GM23338 (cell line): ENCODE measurements at regions not wholly inside any gene's neighbourhood (a gene's known extent, or its start where the extent isn't known, plus 50 kb on each side); places are given as distances from the start of the nearest gene placed in this dataset.

Experiments used
- ATAC-seq: fragments of 200-7000 bp; cut with Tn5 transposase; 3 replicates; pipeline ENCODE4 v1.9.1; 2020
- DNase-seq: peaks from one replicate; pipeline ENCODE4 v3.0.0-alpha.2; 2015; ENCODE audit warnings: low spot score
- H2AFZ ChIP-seq: fragments of 200-600 bp; sonication (generic); 2 replicates; pipeline ENCODE4 v1.8.0; 2016; ENCODE audit warnings: antibody characterized with exemption, mild to moderate bottlenecking, moderate library complexity
- H3F3A ChIP-seq: fragments of 200-600 bp; sonication (generic); replicated peaks from 2 replicates; pipeline ENCODE4 v1.8.0; 2017; ENCODE audit warnings: antibody characterized with exemption, mixed run types, low read depth
- H3K27ac ChIP-seq: fragments of 200-600 bp; sonication (generic); 2 replicates; pipeline ENCODE4 v1.6.1; 2016; ENCODE audit warnings: low read depth
- H3K27me3 ChIP-seq: fragments of 200-600 bp; sonication (generic); 2 replicates; pipeline ENCODE4 v1.8.0; 2016; ENCODE audit warnings: mild to moderate bottlenecking, mixed run types, moderate library complexity; ENCODE audit not compliant: insufficient read depth
- H3K36me3 ChIP-seq: fragments of 200-600 bp; sonication (generic); 2 replicates; pipeline ENCODE4 v1.8.0; 2016; ENCODE audit warnings: mild to moderate bottlenecking; ENCODE audit not compliant: insufficient read depth
- H3K4me1 ChIP-seq: fragments of 200-600 bp; sonication (generic); 2 replicates; pipeline ENCODE4 v1.8.0; 2016; ENCODE audit warnings: mild to moderate bottlenecking, moderate library complexity; ENCODE audit not compliant: insufficient read depth
- H3K4me2 ChIP-seq: fragments of 200-600 bp; sonication (generic); 2 replicates; pipeline ENCODE4 v1.7.1; 2017; ENCODE audit warnings: mixed run types
- H3K4me3 ChIP-seq: fragments of 200-600 bp; sonication (generic); 2 replicates; pipeline ENCODE4 v1.6.1; 2016; ENCODE audit warnings: mixed run types
- H3K79me2 ChIP-seq: fragments of 200-600 bp; sonication (generic); replicated peaks from 2 replicates; pipeline ENCODE4 v1.8.0; 2017; ENCODE audit warnings: mild to moderate bottlenecking; ENCODE audit not compliant: insufficient read depth
- H3K9me2 ChIP-seq: fragments of 200-600 bp; sonication (generic); 2 replicates; pipeline ENCODE4 v1.8.0; 2017; ENCODE audit not compliant: insufficient read depth
- H4K20me1 ChIP-seq: fragments of 200-600 bp; sonication (generic); replicated peaks from 2 replicates; pipeline ENCODE4 v1.8.0; 2017; ENCODE audit warnings: mild to moderate bottlenecking; ENCODE audit not compliant: insufficient read depth
- H3K27ac Mint-ChIP-seq: 2 replicates; pipeline ENCODE4 v1.8.0; 2020; ENCODE audit warnings: inconsistent platforms, mild to moderate bottlenecking, moderate library complexity, mixed read lengths
- H3K27me3 Mint-ChIP-seq: 3 replicates; pipeline ENCODE4 v1.8.0; 2022; ENCODE audit warnings: low read depth, mild to moderate bottlenecking, moderate library complexity, mixed read lengths, inconsistent platforms; ENCODE audit not compliant: insufficient read depth, poor library complexity
- H3K36me3 Mint-ChIP-seq: 3 replicates; pipeline ENCODE4 v1.8.0; 2021; ENCODE audit warnings: low read depth, mild to moderate bottlenecking, inconsistent platforms, moderate library complexity, mixed read lengths
- H3K4me1 Mint-ChIP-seq: 3 replicates; pipeline ENCODE4 v1.8.0; 2020; ENCODE audit warnings: mild to moderate bottlenecking, inconsistent platforms, mixed read lengths
- H3K4me3 Mint-ChIP-seq: 3 replicates; pipeline ENCODE4 v1.8.0; 2021; ENCODE audit warnings: moderate library complexity, mild to moderate bottlenecking, inconsistent platforms, mixed read lengths
- H3K9me3 Mint-ChIP-seq: 3 replicates; pipeline ENCODE4 v1.8.0; 2020; ENCODE audit warnings: moderate library complexity, mild to moderate bottlenecking, inconsistent platforms, mixed read lengths
- CREB1 ChIP-seq: fragments of 250-450 bp; sonication (Bioruptor Pico); IDR thresholded peaks from 2 replicates; pipeline ENCODE4 v1.5.0; 2020; ENCODE audit warnings: low read depth, mild to moderate bottlenecking, moderate library complexity
- CTCF ChIP-seq, 2 experiments: fragments of 200-600 bp in 1 of 2; sonication (generic) in 1 of 2; conservative IDR thresholded peaks; 2 replicates each; pipeline versions ENCODE4 v1.5.1 to v1.6.1; 2016 to 2017; ENCODE audit warnings: antibody characterized with exemption in 2 of 2, low read depth in 2 of 2, mild to moderate bottlenecking in 2 of 2, moderate library complexity in 1 of 2
- ETS1 ChIP-seq: IDR thresholded peaks from 2 replicates; pipeline ENCODE4 v1.6.1; 2016; ENCODE audit warnings: antibody characterized with exemption
- EZH2 ChIP-seq: fragments of 200-600 bp; sonication (generic); IDR thresholded peaks from one replicate; pipeline ENCODE4 v1.8.0; 2017; ENCODE audit warnings: antibody characterized with exemption, mild to moderate bottlenecking, low read depth; ENCODE audit not compliant: unreplicated experiment
- EZH2phosphoT487 ChIP-seq: fragments of 200-600 bp; sonication (generic); IDR thresholded peaks from one replicate; pipeline ENCODE4 v1.8.1; 2018; ENCODE audit warnings: antibody characterized with exemption; ENCODE audit not compliant: unreplicated experiment
- JUNB ChIP-seq: IDR thresholded peaks from one replicate; pipeline ENCODE4 v1.6.1; 2016; ENCODE audit warnings: antibody characterized with exemption; ENCODE audit not compliant: unreplicated experiment
- NANOG ChIP-seq: IDR thresholded peaks from 2 replicates; pipeline ENCODE4 v1.6.1; 2016; ENCODE audit warnings: antibody characterized with exemption, borderline replicate concordance
- POLR2AphosphoS5 ChIP-seq: IDR thresholded peaks from 2 replicates; pipeline ENCODE4 v1.6.1; 2016; ENCODE audit warnings: antibody characterized with exemption, low read depth
- REST ChIP-seq: IDR thresholded peaks from one replicate; pipeline ENCODE4 v1.6.1; 2018; ENCODE audit warnings: antibody characterized with exemption; ENCODE audit not compliant: unreplicated experiment
- STAT1 ChIP-seq: IDR thresholded peaks from one replicate; pipeline ENCODE4 v1.6.1; 2016; ENCODE audit warnings: antibody characterized with exemption; ENCODE audit not compliant: unreplicated experiment
- ZNF114 ChIP-seq: fragments of 250-450 bp; sonication (Bioruptor Pico); IDR thresholded peaks from 2 replicates; pipeline ENCODE4 v1.5.0; 2020; ENCODE audit warnings: mild to moderate bottlenecking, moderate library complexity
- ZNF331 ChIP-seq: fragments of 250-450 bp; sonication (Bioruptor Pico); IDR thresholded peaks from 2 replicates; pipeline ENCODE4 v1.5.0; 2020; ENCODE audit warnings: low read depth, mild to moderate bottlenecking, moderate library complexity
- ZNF462 ChIP-seq: fragments of 250-450 bp; sonication (Bioruptor Pico); IDR thresholded peaks from 2 replicates; pipeline ENCODE4 v1.5.0; 2020; ENCODE audit warnings: mild to moderate bottlenecking, moderate library complexity

- Histone ChIP-seq H2AFZ (peak overlapping the region; percentile 45; the same call in 1 of the 2 replicates), H4K20me1 (no peaks in the 10 kb centered on the region), H3K79me2 (no peaks in the 10 kb centered on the region), H3F3A (no peaks in the 10 kb centered on the region), H3K9me2 (no peaks in the 10 kb centered on the region), H3K4me1 (peaks cover 12% of the 10 kb centered on the region; the same call in 1 of the 2 replicates), H3K27ac (no peak overlapping the region), H3K4me3 (no peak overlapping the region), H3K27me3 (no peaks in the 10 kb centered on the region), H3K4me2 (no peak overlapping the region), H3K36me3 (no peaks in the 10 kb centered on the region)
- H3K36me3 Mint-ChIP-seq = no peaks in the 10 kb centered on the region
- H3K27ac Mint-ChIP-seq = no peak overlapping the region; the same call in 1 of the 2 replicates
- TF ChIP-seq ETS1 = no peak
- no peak for TF ChIP-seq EZH2phosphoT487
- TF ChIP-seq POLR2AphosphoS5 = no peak
- no peak for TF ChIP-seq NANOG
- TF ChIP-seq REST = no peak
- TF ChIP-seq ZNF462 (CRISPR knock-in tag) = no peak
- no peak for TF ChIP-seq STAT1
- no peak for TF ChIP-seq ZNF114
- TF ChIP-seq JUNB = no peak
- no peak for TF ChIP-seq CREB1
- TF ChIP-seq CTCF (conservative IDR thresholded peaks at IDR 0.05; ENCODE audit: low read depth in 2 of 2) = no peak
- TF ChIP-seq ZNF331 (CRISPR knock-in tag) = no peak
- no peak for TF ChIP-seq EZH2
- peaks cover 8% of the 10 kb centered on the region for H3K4me1 Mint-ChIP-seq
- H3K27me3 Mint-ChIP-seq = no peaks in the 10 kb centered on the region
- ATAC-seq (no peak), DNase-seq (no peak)
- no peak overlapping the region for H3K4me3 Mint-ChIP-seq
- H3K9me3 Mint-ChIP-seq = no peaks in the 10 kb centered on the region
Measured at GRCh38 chr4:180099957-180100356, 2143.2 kb upstream of the TENM3 start.
